Stimulated activated CD4-positive, alpha-beta T cell treated with anti-CD3 and anti-CD28 coated beads, Interleukin-4, amount 100 ng/mL, for 48 hours (primary cell): ENCODE measurements at regions not wholly inside any gene's neighbourhood (a gene's known extent, or its start where the extent isn't known, plus 50 kb on each side); places are given as distances from the start of the nearest gene placed in this dataset.

Source experiments
- DNase-seq, 2 donors: peaks; one replicate each; pipeline ENCODE4 v3.0.0-alpha.2; 2020; ENCODE audit warnings: low read depth in 2 of 2

GRCh38 chr16:9518581-9518980, 427.1 kb downstream of the HAPSTR1 start:
- DNase-seq = no peak

GRCh38 chr16:9521749-9522370, 430.4 kb downstream of the HAPSTR1 start:
- no peak for DNase-seq

- no peak for DNase-seq
These were observed 431.2 kb downstream of the HAPSTR1 start for GRCh38 chr16:9522614-9523013.

- DNase-seq = no peak
These were observed 432.6 kb downstream of the HAPSTR1 start for GRCh38 chr16:9523994-9524393.

- DNase-seq = no peak
These were observed 433.6 kb downstream of the HAPSTR1 start for GRCh38 chr16:9525037-9525436.

GRCh38 chr16:9526791-9527190, 435.3 kb downstream of the HAPSTR1 start:
- no peak for DNase-seq

GRCh38 chr16:9527976-9528375, 436.5 kb downstream of the HAPSTR1 start:
- no peak for DNase-seq

- DNase-seq = no peak
These were observed 437.2 kb downstream of the HAPSTR1 start for GRCh38 chr16:9528511-9529079.

GRCh38 chr16:9533042-9533441, 441.6 kb downstream of the HAPSTR1 start:
- no peak for DNase-seq

GRCh38 chr16:9534759-9535158, 443.3 kb downstream of the HAPSTR1 start:
- no peak for DNase-seq

GRCh38 chr16:9536905-9537304, 445.5 kb downstream of the HAPSTR1 start:
- DNase-seq = no peak

GRCh38 chr16:9539346-9539745, 447.9 kb downstream of the HAPSTR1 start:
- no peak for DNase-seq

GRCh38 chr16:9541723-9542122, 450.3 kb downstream of the HAPSTR1 start:
- no peak for DNase-seq

GRCh38 chr16:9542165-9542755, 450.8 kb downstream of the HAPSTR1 start:
- no peak for DNase-seq

GRCh38 chr16:9545522-9546437, 454.3 kb downstream of the HAPSTR1 start:
- DNase-seq = no peak

GRCh38 chr16:9546438-9546786, 455.0 kb downstream of the HAPSTR1 start:
- no peak for DNase-seq

- DNase-seq = no peak
These were observed 458.0 kb downstream of the HAPSTR1 start for GRCh38 chr16:9549487-9549886.

GRCh38 chr16:9555051-9555450, 463.6 kb downstream of the HAPSTR1 start:
- DNase-seq = no peak

GRCh38 chr16:9556949-9557665, 465.7 kb downstream of the HAPSTR1 start:
- no peak for DNase-seq

GRCh38 chr16:9557713-9558112, 466.3 kb downstream of the HAPSTR1 start:
- DNase-seq = no peak

GRCh38 chr16:9566099-9566498, 474.7 kb downstream of the HAPSTR1 start:
- DNase-seq = no peak

GRCh38 chr16:9567666-9568065, 476.2 kb downstream of the HAPSTR1 start:
- no peak for DNase-seq
